K562 (cell line): ENCODE measurements at regions not wholly inside any gene's neighbourhood (a gene's known extent, or its start where the extent isn't known, plus 50 kb on each side); places are given as distances from the start of the nearest gene placed in this dataset.

Experiments used
- ATAC-seq: fragments of 200-7000 bp; cut with Tn5 transposase; 3 replicates; pipeline ENCODE4 v1.9.1; 2020; ENCODE audit warnings: moderate library complexity
- BruUV-seq: library from RNA; stranded (reverse); fragments of 400-500 nt; replicated peaks from 2 replicates; lab custom pipeline; 2021; lab: Mats Ljungman, UMichigan
- CTCF ChIA-PET: fragments of 300-600 bp; formaldehyde crosslinking; extraction: SDS; loops from one replicate; lab custom pipeline; 2021; ENCODE audit warnings: low intra/inter-chr PET ratio; lab: Yijun Ruan, JAX
- POLR2A ChIA-PET: fragments of 300-600, 350-650 bp; sonication (Branson Sonifier 250); formaldehyde crosslinking; extraction: SDS; loops from one replicate; lab custom pipeline; 2021; ENCODE audit warnings: antibody characterized with exemption, inconsistent platforms; lab: Yijun Ruan, JAX
- DNase-seq, 4 experiments: peaks; one replicate each; pipeline versions ENCODE4 v3.0.0 to v3.0.0-alpha.2; 2011 to 2018; ENCODE audit warnings: low spot score in 3 of 4, mixed read lengths in 3 of 4; ENCODE audit errors: extremely low read depth in 1 of 4
- FAIRE-seq: peaks from 2 replicates; lab custom pipeline; 2011; peaks lifted over from hg19 to GRCh38; lab: Jason Lieb, UNC
- H2AFZ ChIP-seq: 2 replicates; pipeline ENCODE4 v1.6.0; 2011; ENCODE audit warnings: low read depth, low read length, control low read depth, inconsistent platforms
- H3K27ac ChIP-seq: fragments of 200-600 bp; 3 replicates; pipeline ENCODE4 v1.8.0; 2011; ENCODE audit warnings: low read depth, mild to moderate bottlenecking, control low read depth, inconsistent platforms, low read length, moderate library complexity, mixed read lengths; ENCODE audit errors: extremely low read depth
- H3K27me3 ChIP-seq, 2 experiments: fragments of 300-600 bp in 1 of 2; 2 replicates in 1 of 2; 3 replicates in 1 of 2; pipeline versions ENCODE4 v1.6.0 to v1.8.0; 2011; ENCODE audit warnings: inconsistent platforms in 2 of 2, low read length in 2 of 2, mild to moderate bottlenecking in 1 of 2, mixed read lengths in 1 of 2, moderate library complexity in 1 of 2; ENCODE audit not compliant: control insufficient read depth in 2 of 2, insufficient read depth in 2 of 2
- H3K36me3 ChIP-seq: fragments of 300-600 bp; 3 replicates; pipeline ENCODE4 v1.8.0; 2011; ENCODE audit warnings: mild to moderate bottlenecking, low read length, inconsistent platforms; ENCODE audit not compliant: control insufficient read depth, insufficient read depth
- H3K4me1 ChIP-seq, 2 experiments: fragments of 200-600 bp in 1 of 2; replicated peaks in 1 of 2; 2 replicates in 1 of 2; 3 replicates in 1 of 2; pipeline versions ENCODE4 v1.5.1 to v1.8.0; 2011; ENCODE audit warnings: inconsistent platforms in 2 of 2, low read length in 2 of 2, mild to moderate bottlenecking in 1 of 2, mixed read lengths in 1 of 2, moderate library complexity in 1 of 2; ENCODE audit not compliant: control insufficient read depth in 2 of 2, insufficient read depth in 2 of 2
- H3K4me2 ChIP-seq: 2 replicates; pipeline ENCODE4 v1.6.1; 2011; ENCODE audit warnings: low read length, control low read depth, inconsistent platforms, mixed read lengths; ENCODE audit not compliant: insufficient read depth
- H3K4me3 ChIP-seq: fragments of 200-600 bp; sonication (generic), shearing (Covaris generic); 2 replicates; pipeline ENCODE4 v1.5.1; 2016; ENCODE audit warnings: control low read depth, inconsistent platforms
- H3K79me2 ChIP-seq: fragments of 200-600 bp; 3 replicates; pipeline ENCODE4 v1.8.0; 2011; ENCODE audit warnings: low read length, inconsistent platforms; ENCODE audit not compliant: control insufficient read depth, insufficient read depth
- H3K9ac ChIP-seq, 2 experiments: 2 replicates each; pipeline versions ENCODE4 v1.6.0 to v1.6.1; 2011; ENCODE audit warnings: low read depth in 2 of 2, low read length in 2 of 2, control low read depth in 1 of 2, inconsistent platforms in 1 of 2, mild to moderate bottlenecking in 1 of 2, mixed read lengths in 1 of 2; ENCODE audit not compliant: insufficient read depth in 1 of 2
- H3K9me1 ChIP-seq: one replicate; pipeline ENCODE4 v1.6.0; 2011; ENCODE audit warnings: inconsistent platforms, mild to moderate bottlenecking, low read length, moderate library complexity; ENCODE audit not compliant: control insufficient read depth, insufficient read depth
- H3K9me3 ChIP-seq: replicated peaks from 2 replicates; pipeline ENCODE4 v1.5.1; 2011; ENCODE audit warnings: low read depth, low read length, inconsistent platforms; ENCODE audit not compliant: control insufficient read depth, insufficient read depth
- H4K20me1 ChIP-seq: replicated peaks from 2 replicates; pipeline ENCODE4 v1.6.1; 2011; ENCODE audit warnings: low read length, inconsistent platforms, mixed read lengths; ENCODE audit not compliant: control insufficient read depth, insufficient read depth
- BACH1 ChIP-seq: fragments of 200-800 bp; sonication (Bioruptor generic); IDR thresholded peaks from 2 replicates; pipeline ENCODE4 v1.6.1; 2016; ENCODE audit warnings: missing genetic modification characterization, missing compliant biosample characterization
- CEBPG ChIP-seq, 3 experiments: fragments of 200-800 bp in 1 of 3; sonication (Bioruptor generic) in 1 of 3; sonication (generic) in 1 of 3; formaldehyde crosslinking in 1 of 3; IDR thresholded peaks in 2 of 3; conservative IDR thresholded peaks in 1 of 3; 2 replicates each; pipeline versions ENCODE4 v1.6.1 to v1.8.0; 2016 to 2022; ENCODE audit warnings: missing compliant biosample characterization in 2 of 3, missing genetic modification characterization in 2 of 3, mild to moderate bottlenecking in 1 of 3, missing genetic modification reagents in 1 of 3
- CTCF ChIP-seq, 3 experiments: IDR thresholded peaks in 2 of 3; conservative IDR thresholded peaks in 1 of 3; 2 replicates each; pipeline ENCODE4 v1.5.1; 2011 to 2012; ENCODE audit warnings: low read length in 3 of 3, mild to moderate bottlenecking in 3 of 3, control low read depth in 2 of 3, improper control_type of control experiment in 1 of 3, inconsistent platforms in 1 of 3, low read depth in 1 of 3, mixed read lengths in 1 of 3, moderate library complexity in 1 of 3; ENCODE audit not compliant: insufficient read depth in 2 of 3
- GTF2B ChIP-seq: IDR thresholded peaks from 2 replicates; pipeline ENCODE4 v1.6.1; 2011; ENCODE audit not compliant: insufficient read length; ENCODE audit errors: extremely low read depth
- IFI16 ChIP-seq: fragments of 250-450 bp; sonication (Bioruptor Pico); IDR thresholded peaks from 2 replicates; pipeline ENCODE4 v2.1.2; 2022; ENCODE audit warnings: mild to moderate bottlenecking, inconsistent platforms
- KHSRP ChIP-seq: fragments of 450-650 bp; IDR thresholded peaks from 2 replicates; pipeline ENCODE4 v1.6.1; 2017
- KLF1 ChIP-seq: fragments of 450-650 bp; IDR thresholded peaks from 2 replicates; pipeline ENCODE4 v1.6.1; 2016; ENCODE audit warnings: missing genetic modification characterization, missing compliant biosample characterization
- MTA3 ChIP-seq: fragments of 450-650 bp; formaldehyde crosslinking; IDR thresholded peaks from 2 replicates; pipeline ENCODE4 v1.6.1; 2017; ENCODE audit warnings: mild to moderate bottlenecking, borderline replicate concordance
- NRF1 ChIP-seq, 2 experiments: fragments of 450-650 bp; IDR thresholded peaks in 1 of 2; conservative IDR thresholded peaks in 1 of 2; 2 replicates each; pipeline ENCODE4 v1.6.1; 2014; ENCODE audit warnings: mild to moderate bottlenecking in 2 of 2
- SAFB2 ChIP-seq: fragments of 200-400 bp; formaldehyde crosslinking; IDR thresholded peaks from 2 replicates; pipeline ENCODE4 v1.6.1; 2018; ENCODE audit warnings: borderline replicate concordance, low read length, low read depth, moderate library complexity; ENCODE audit not compliant: severe bottlenecking
- YY1 ChIP-seq, 3 experiments: IDR thresholded peaks; 2 replicates each; pipeline ENCODE4 v1.6.1; 2011; ENCODE audit warnings: low read length in 2 of 3, mild to moderate bottlenecking in 2 of 3, moderate library complexity in 2 of 3, borderline replicate concordance in 1 of 3, control low read depth in 1 of 3, low read depth in 1 of 3; ENCODE audit not compliant: insufficient read depth in 3 of 3, insufficient replicate concordance in 2 of 3, control insufficient read depth in 1 of 3, insufficient read length in 1 of 3; ENCODE audit errors: extremely low read depth in 1 of 3
- ZBTB7A ChIP-seq: IDR thresholded peaks from 2 replicates; pipeline ENCODE4 v1.6.1; 2011; ENCODE audit warnings: low read depth, mild to moderate bottlenecking, low read length, moderate library complexity, borderline replicate concordance; ENCODE audit not compliant: control insufficient read depth
- ZNF583 ChIP-seq: fragments of 250-450 bp; sonication (Bioruptor Pico); IDR thresholded peaks from 2 replicates; pipeline ENCODE4 v1.4.0; 2020
- WGBS: fragments of 100-300 bp; shearing (Covaris generic); methylation state at CpG from one replicate; pipeline ENCODE4 v1.1.6; 2016; ENCODE audit warnings: low coverage, mixed read lengths; ENCODE audit not compliant: insufficient coverage; ENCODE audit errors: missing lambda C conversion rate; 5-methylcytosine and 5-hydroxymethylcytosine counted together
- in situ Hi-C: fragments of 300-500 bp; cut with MboI; formaldehyde crosslinking; loops from 4 replicates; pipeline ENCODE4 v1.15.0; 2018; ENCODE audit warnings: inconsistent platforms, mixed read lengths
- intact Hi-C: fragments of 100-400 bp; cut with micrococcal nuclease; formaldehyde crosslinking; loops from 2 replicates; pipeline ENCODE4 v1.14.2; 2022

DNA sequence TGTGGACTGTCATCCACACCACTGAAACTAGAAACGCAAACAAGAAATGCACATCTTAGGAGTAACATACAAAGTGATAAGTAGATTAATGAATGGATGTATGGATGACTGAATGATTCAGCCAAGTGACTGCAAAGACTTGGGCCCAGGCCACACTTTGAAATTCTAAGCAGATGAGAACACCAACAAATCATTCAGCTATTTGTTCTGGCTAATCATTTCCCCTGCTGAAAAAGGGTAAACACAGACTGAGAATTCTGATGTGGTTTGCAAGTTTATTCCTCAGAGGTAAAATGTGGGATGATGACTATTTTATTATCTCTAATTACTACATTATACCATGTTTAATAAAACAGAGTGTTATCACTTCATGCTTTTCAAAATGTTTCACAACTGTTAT, 163.2 kb upstream of the ADAMTS16 start:
- no peak overlapping the region for H3K9ac ChIP-seq
- no peaks in the 10 kb centered on the region for H3K9me1 ChIP-seq
- no peaks in the 10 kb centered on the region for H3K9me3 ChIP-seq
- FAIRE-seq: no peak
- intact Hi-C loops: no loop called here
- WGBS: 0% methylated on average over 1 of the region's 1 CpG
- H3K27me3 ChIP-seq: no peaks in the 10 kb centered on the region
- no peaks in the 10 kb centered on the region for H3K36me3 ChIP-seq
- no peak overlapping the region for H3K4me3 ChIP-seq
- no peak overlapping the region for H3K27ac ChIP-seq
- BruUV-seq: no TSS peak
- TF ChIP-seq ZNF583 (no peak), CEBPG (CRISPR knock-in tag; IDR thresholded peaks at IDR 0.05) (no peak), CEBPG (tag; conservative IDR thresholded peaks at IDR 0.05 in 1 of 2, IDR thresholded peaks at IDR 0.05 in 1 of 2) (no peak), MTA3 (no peak), SAFB2 (no peak), BACH1 (tag) (no peak), YY1 (IDR thresholded peaks at IDR 0.05; ENCODE audit: borderline replicate concordance in 1 of 3, control insufficient read depth in 1 of 3, extremely low read depth in 1 of 3, insufficient read depth in 3 of 3, insufficient read length in 1 of 3, insufficient replicate concordance in 2 of 3, low read depth in 1 of 3, low read length in 2 of 3) (no peak), KLF1 (tag) (no peak), GTF2B (no peak), NRF1 (conservative IDR thresholded peaks at IDR 0.05 in 1 of 2, IDR thresholded peaks at IDR 0.05 in 1 of 2) (no peak), KHSRP (no peak), CTCF (IDR thresholded peaks at IDR 0.05 in 2 of 3, conservative IDR thresholded peaks at IDR 0.05 in 1 of 3; ENCODE audit: insufficient read depth in 2 of 3, low read depth in 1 of 3, low read length in 3 of 3) (no peak), ZBTB7A (no peak), IFI16 (CRISPR knock-in tag) (no peak)
- TF ChIP-seq, all 486 proteins: peak for 0
- POLR2A ChIA-PET: interaction anchor here (0.6 to 0.7 kb wide), 2 partner anchors 876 to 1323 kb away, joined by 3 to 5 read pairs; no protein-coding TSS in a partner anchor
- Histone ChIP-seq H3K79me2 (no peaks in the 10 kb centered on the region), H3K4me2 (no peak overlapping the region), H3K4me1 (no peaks in the 10 kb centered on the region), H4K20me1 (no peaks in the 10 kb centered on the region), H2AFZ (no peak overlapping the region)
- CTCF ChIA-PET: no interaction called here
- DNase-seq (no peak), ATAC-seq (no peak)
- in situ Hi-C loops: no loop called here
